B cell (primary cell): ENCODE measurements at regions not wholly inside any gene's neighbourhood (a gene's known extent, or its start where the extent isn't known, plus 50 kb on each side); places are given as distances from the start of the nearest gene placed in this dataset.

Source experiments
- ATAC-seq: fragments of 200-7000 bp; cut with Tn5 transposase; one replicate; pipeline ENCODE4 v1.10.0; 2021; ENCODE audit warnings: low read depth, mild to moderate bottlenecking, moderate number of reproducible peaks, moderate library complexity
- CTCF ChIA-PET: fragments of 350-600 bp; sonication (Branson Sonifier 250); formaldehyde crosslinking; loops from one replicate; lab custom pipeline; 2021; ENCODE audit warnings: antibody characterized with exemption, inconsistent platforms; lab: Charles Lee
- POLR2A ChIA-PET: fragments of 350-600 bp; sonication (Branson Sonifier 250); formaldehyde crosslinking; loops from one replicate; lab custom pipeline; 2021; ENCODE audit warnings: antibody characterized with exemption; lab: Charles Lee
- DNase-seq: peaks from one replicate; pipeline ENCODE4 v3.0.0; 2013
- H2AFZ ChIP-seq: 2 replicates; pipeline ENCODE4 v1.6.1; 2012; ENCODE audit warnings: mild to moderate bottlenecking, low read depth, low read length; ENCODE audit not compliant: insufficient read depth, poor library complexity, severe bottlenecking
- H3K27ac ChIP-seq, 2 donors: 1 replicate in 1 of 2; 2 replicates in 1 of 2; pipeline ENCODE4 v1.5.1; 2012 to 2013; ENCODE audit warnings: low read length in 2 of 2, mild to moderate bottlenecking in 2 of 2, moderate library complexity in 1 of 2
- H3K27me3 ChIP-seq, 4 experiments: fragments of 200-600 bp in 1 of 4; sonication (generic) in 1 of 4; replicated peaks in 1 of 4; 1 replicate in 2 of 4; 2 replicates in 2 of 4; pipeline versions ENCODE4 v1.6.1 to v1.7.0; 2013 to 2016; ENCODE audit warnings: low read length in 3 of 4, mild to moderate bottlenecking in 2 of 4, mixed read lengths in 1 of 4, moderate library complexity in 1 of 4; ENCODE audit not compliant: insufficient read depth in 4 of 4, control insufficient read depth in 3 of 4; ENCODE audit errors: control extremely low read depth in 1 of 4
- H3K36me3 ChIP-seq, 2 experiments: replicated peaks in 1 of 2; 1 replicate in 1 of 2; 2 replicates in 1 of 2; pipeline versions ENCODE4 v1.6.1 to v1.7.1; 2013; ENCODE audit warnings: low read length in 1 of 2; ENCODE audit not compliant: insufficient read depth in 2 of 2, control insufficient read depth in 1 of 2; ENCODE audit errors: control extremely low read depth in 1 of 2, extremely low read depth in 1 of 2
- H3K4me1 ChIP-seq, 2 donors: fragments of 200-600 bp in 1 of 2; sonication (generic) in 1 of 2; 1 replicate in 1 of 2; 2 replicates in 1 of 2; pipeline versions ENCODE4 v1.5.1 to v1.6.1; 2013 to 2017; ENCODE audit warnings: low read length in 2 of 2; ENCODE audit not compliant: control insufficient read depth in 2 of 2, insufficient read depth in 2 of 2
- H3K4me2 ChIP-seq: replicated peaks from 2 replicates; pipeline ENCODE3; 2012; ENCODE audit warnings: mild to moderate bottlenecking, low read depth, low read length; ENCODE audit not compliant: poor library complexity, severe bottlenecking
- H3K4me3 ChIP-seq, 5 experiments: fragments of 200-600 bp in 1 of 5; sonication (generic) in 1 of 5; 1 replicate in 3 of 5; 2 replicates in 2 of 5; pipeline versions ENCODE4 v1.5.1 to v1.7.0; 2011 to 2016; ENCODE audit warnings: low read length in 4 of 5, mild to moderate bottlenecking in 4 of 5, low read depth in 2 of 5, control low read depth in 1 of 5, moderate library complexity in 1 of 5; ENCODE audit not compliant: insufficient read depth in 1 of 5; ENCODE audit errors: control extremely low read depth in 1 of 5, extremely low read depth in 1 of 5
- H3K79me2 ChIP-seq: fragments of 200-600 bp; sonication (generic); one replicate; pipeline ENCODE4 v1.6.0; 2016; ENCODE audit warnings: low read length; ENCODE audit not compliant: control insufficient read depth, insufficient read depth
- H3K9ac ChIP-seq: fragments of 200-600 bp; sonication (generic); 2 replicates; pipeline ENCODE4 v1.6.1; 2017; ENCODE audit warnings: mild to moderate bottlenecking, low read length, moderate library complexity
- H3K9me3 ChIP-seq, 3 donors: one replicate each; pipeline versions ENCODE4 v1.6.1 to v1.7.1; 2013; ENCODE audit warnings: low read length in 2 of 3; ENCODE audit not compliant: control insufficient read depth in 2 of 3, insufficient read depth in 1 of 3; ENCODE audit errors: control extremely low read depth in 1 of 3
- H4K20me1 ChIP-seq: 2 replicates; pipeline ENCODE4 v1.6.0; 2012; ENCODE audit warnings: mild to moderate bottlenecking, low read length; ENCODE audit not compliant: insufficient read depth, control insufficient read depth, poor library complexity, severe bottlenecking
- H3K27ac Mint-ChIP-seq: one replicate; pipeline ENCODE4 v1.8.0; 2021; ENCODE audit warnings: mixed read lengths
- H3K27me3 Mint-ChIP-seq: one replicate; pipeline ENCODE4 v1.8.0; 2021; ENCODE audit warnings: mixed read lengths
- H3K4me1 Mint-ChIP-seq: one replicate; pipeline ENCODE4 v1.8.0; 2021; ENCODE audit warnings: mixed read lengths
- H3K4me3 Mint-ChIP-seq: one replicate; pipeline ENCODE4 v1.8.0; 2021; ENCODE audit warnings: mixed read lengths
- H3K9me3 Mint-ChIP-seq: one replicate; pipeline ENCODE4 v1.8.0; 2022; ENCODE audit warnings: mixed read lengths; ENCODE audit not compliant: insufficient read depth
- CTCF ChIP-seq: fragments of 200-600 bp; IDR thresholded peaks from one replicate; pipeline ENCODE4 v1.8.0; 2022; ENCODE audit warnings: antibody characterized with exemption, mild to moderate bottlenecking
- EZH2 ChIP-seq: IDR thresholded peaks from 2 replicates; pipeline ENCODE4 v1.6.1; 2012; ENCODE audit warnings: borderline replicate concordance, low read depth, mild to moderate bottlenecking, moderate library complexity, low read length; ENCODE audit not compliant: insufficient read depth, poor library complexity, severe bottlenecking
- WGBS: methylation state at CpG from one replicate; pipeline ENCODE4 v1.1.5; 2013; ENCODE audit warnings: missing lambda C conversion rate; ENCODE audit not compliant: insufficient coverage; 5-methylcytosine and 5-hydroxymethylcytosine counted together
- intact Hi-C: fragments of 100-400 bp; cut with micrococcal nuclease; formaldehyde crosslinking; loops from one replicate; pipeline ENCODE4 v1.10.0; 2022

GRCh38 chr20:56788041-56788670, 159.1 kb downstream of the TFAP2C start:
- H3K9me3 Mint-ChIP-seq: no peaks in the 10 kb centered on the region
- Histone ChIP-seq H3K79me2 (no peaks in the 10 kb centered on the region), H3K27me3 (no peaks in the 10 kb centered on the region), H3K36me3 (no peaks in the 10 kb centered on the region), H2AFZ (no peak overlapping the region), H3K9me3 (peaks cover 0 to 3% (median 0%) of the 10 kb centered on the region in 3 donors), H3K4me2 (no peak overlapping the region), H3K4me3 (no peak overlapping the region), H3K4me1 (no peaks in the 10 kb centered on the region), H3K27ac (no peak overlapping the region), H3K9ac (no peak overlapping the region), H4K20me1 (no peaks in the 10 kb centered on the region)
- H3K4me1 Mint-ChIP-seq: no peaks in the 10 kb centered on the region
- H3K27me3 Mint-ChIP-seq: no peaks in the 10 kb centered on the region
- no peak overlapping the region for H3K4me3 Mint-ChIP-seq
- ATAC-seq (no peak), DNase-seq (no peak)
- 85% methylated on average over 7 of the region's 7 CpGs for WGBS
- intact Hi-C loops: no loop called here
- TF ChIP-seq CTCF (no peak), EZH2 (no peak)
- POLR2A ChIA-PET: no interaction called here
- H3K27ac Mint-ChIP-seq: no peak overlapping the region
- CTCF ChIA-PET: no interaction called here

GRCh38 chr20:56788671-56789610, 159.8 kb downstream of the TFAP2C start:
- DNase-seq: no peak
- H3K27me3 Mint-ChIP-seq: peaks cover 1% of the 10 kb centered on the region
- no peaks in the 10 kb centered on the region for H3K4me1 Mint-ChIP-seq
- Histone ChIP-seq H3K36me3 (no peaks in the 10 kb centered on the region), H3K79me2 (no peaks in the 10 kb centered on the region), H3K4me1 (no peaks in the 10 kb centered on the region), H3K9me3 (peaks cover 0 to 3% (median 0%) of the 10 kb centered on the region in 3 donors), H3K4me2 (no peak overlapping the region), H4K20me1 (no peaks in the 10 kb centered on the region), H3K4me3 (no peak overlapping the region), H3K27me3 (no peaks in the 10 kb centered on the region), H3K9ac (no peak overlapping the region), H3K27ac (no peak overlapping the region), H2AFZ (no peak overlapping the region)
- no peak overlapping the region for H3K27ac Mint-ChIP-seq
- 100% methylated on average over 1 of the region's 6 CpGs for WGBS
- no peak for TF ChIP-seq CTCF
- intact Hi-C loops: no loop called here
- H3K4me3 Mint-ChIP-seq: no peak overlapping the region
- CTCF ChIA-PET: no interaction called here
- POLR2A ChIA-PET: no interaction called here
- no peak for ATAC-seq
- no peaks in the 10 kb centered on the region for H3K9me3 Mint-ChIP-seq
